ENCODE measurements at regions not wholly inside any gene's neighbourhood (a gene's known extent, or its start where the extent isn't known, plus 50 kb on each side); places are given as distances from the start of the nearest gene placed in this dataset.

- Histone ChIP-seq H3K4me1 (ENCODE audit: control insufficient read depth, insufficient read depth, low read length) (no peaks in the 10 kb centered on the region), H3K4me3 (ENCODE audit: insufficient read depth, low read depth, low read length) (no peak overlapping the region), H3K9me3 (ENCODE audit: control insufficient read depth, low read length) (no peaks in the 10 kb centered on the region), H3K27me3 (ENCODE audit: control insufficient read depth, insufficient read depth, low read length, poor library complexity, severe bottlenecking) (no peaks in the 10 kb centered on the region), H3K36me3 (ENCODE audit: control insufficient read depth, insufficient read depth, low read length) (no peaks in the 10 kb centered on the region), H3K27ac (ENCODE audit: insufficient read depth, low read depth, low read length, poor library complexity, severe bottlenecking) (no peak overlapping the region)
- 88 to 95% methylated on average over 2 of the region's 2 CpGs for WGBS, 2 experiments
Observed at GRCh38 chr16:6146356-6146755, 1048.8 kb upstream of the EEF2KMT start.

- H3K4me3 ChIP-seq (ENCODE audit: insufficient read depth, low read depth, low read length) = no peak overlapping the region
- no peaks in the 10 kb centered on the region for H3K27me3 ChIP-seq (ENCODE audit: control insufficient read depth, insufficient read depth, low read length, poor library complexity, severe bottlenecking)
- WGBS, 2 experiments = 96 to 97% methylated on average over 4 of the region's 4 CpGs
- H3K9me3 ChIP-seq (ENCODE audit: control insufficient read depth, low read length) = no peaks in the 10 kb centered on the region
- H3K4me1 ChIP-seq (ENCODE audit: control insufficient read depth, insufficient read depth, low read length) = no peaks in the 10 kb centered on the region
- no peaks in the 10 kb centered on the region for H3K36me3 ChIP-seq (ENCODE audit: control insufficient read depth, insufficient read depth, low read length)
- H3K27ac ChIP-seq (ENCODE audit: insufficient read depth, low read depth, low read length, poor library complexity, severe bottlenecking) = no peak overlapping the region
Observed at GRCh38 chr16:6144463-6144862, 1046.9 kb upstream of the EEF2KMT start.

GRCh38 chr16:6143020-6143419 lies 1045.4 kb upstream of the EEF2KMT start:
- Histone ChIP-seq H3K4me1 (ENCODE audit: control insufficient read depth, insufficient read depth, low read length) (no peaks in the 10 kb centered on the region), H3K36me3 (ENCODE audit: control insufficient read depth, insufficient read depth, low read length) (no peaks in the 10 kb centered on the region), H3K4me3 (ENCODE audit: insufficient read depth, low read depth, low read length) (no peak overlapping the region), H3K9me3 (ENCODE audit: control insufficient read depth, low read length) (no peaks in the 10 kb centered on the region), H3K27ac (ENCODE audit: insufficient read depth, low read depth, low read length, poor library complexity, severe bottlenecking) (no peak overlapping the region), H3K27me3 (ENCODE audit: control insufficient read depth, insufficient read depth, low read length, poor library complexity, severe bottlenecking) (no peaks in the 10 kb centered on the region)
- WGBS, 2 experiments = 45 to 82% methylated on average over 1 of the region's 1 CpG

GRCh38 chr16:6133009-6133557 lies 1035.5 kb upstream of the EEF2KMT start:
- H3K36me3 ChIP-seq (ENCODE audit: control insufficient read depth, insufficient read depth, low read length) = no peaks in the 10 kb centered on the region
- no peak overlapping the region for H3K27ac ChIP-seq (ENCODE audit: insufficient read depth, low read depth, low read length, poor library complexity, severe bottlenecking)
- WGBS, 2 experiments = 94 to 95% methylated on average over 6 of the region's 6 CpGs
- H3K27me3 ChIP-seq (ENCODE audit: control insufficient read depth, insufficient read depth, low read length, poor library complexity, severe bottlenecking) = no peaks in the 10 kb centered on the region
- H3K9me3 ChIP-seq (ENCODE audit: control insufficient read depth, low read length) = no peaks in the 10 kb centered on the region
- H3K4me1 ChIP-seq (ENCODE audit: control insufficient read depth, insufficient read depth, low read length) = no peaks in the 10 kb centered on the region
- no peak overlapping the region for H3K4me3 ChIP-seq (ENCODE audit: insufficient read depth, low read depth, low read length)

GRCh38 chr16:6132121-6132520 lies 1034.5 kb upstream of the EEF2KMT start:
- Histone ChIP-seq H3K4me1 (ENCODE audit: control insufficient read depth, insufficient read depth, low read length) (no peaks in the 10 kb centered on the region), H3K4me3 (ENCODE audit: insufficient read depth, low read depth, low read length) (no peak overlapping the region), H3K27ac (ENCODE audit: insufficient read depth, low read depth, low read length, poor library complexity, severe bottlenecking) (no peak overlapping the region), H3K27me3 (ENCODE audit: control insufficient read depth, insufficient read depth, low read length, poor library complexity, severe bottlenecking) (no peaks in the 10 kb centered on the region), H3K36me3 (ENCODE audit: control insufficient read depth, insufficient read depth, low read length) (no peaks in the 10 kb centered on the region), H3K9me3 (ENCODE audit: control insufficient read depth, low read length) (no peaks in the 10 kb centered on the region)
- WGBS, 2 experiments = 88 to 91% methylated on average over 6 of the region's 6 CpGs

GRCh38 chr16:6131526-6132050 lies 1034.0 kb upstream of the EEF2KMT start:
- Histone ChIP-seq H3K27me3 (ENCODE audit: control insufficient read depth, insufficient read depth, low read length, poor library complexity, severe bottlenecking) (no peaks in the 10 kb centered on the region), H3K4me3 (ENCODE audit: insufficient read depth, low read depth, low read length) (no peak overlapping the region), H3K9me3 (ENCODE audit: control insufficient read depth, low read length) (no peaks in the 10 kb centered on the region), H3K4me1 (ENCODE audit: control insufficient read depth, insufficient read depth, low read length) (no peaks in the 10 kb centered on the region), H3K27ac (ENCODE audit: insufficient read depth, low read depth, low read length, poor library complexity, severe bottlenecking) (no peak overlapping the region), H3K36me3 (ENCODE audit: control insufficient read depth, insufficient read depth, low read length) (no peaks in the 10 kb centered on the region)
- WGBS, 2 experiments = 91 to 92% methylated on average over 5 of the region's 5 CpGs

- H3K4me3 ChIP-seq (ENCODE audit: insufficient read depth, low read depth, low read length) = no peak overlapping the region
- peaks cover 28% of the 10 kb centered on the region for H3K4me1 ChIP-seq (ENCODE audit: control insufficient read depth, insufficient read depth, low read length)
- no peaks in the 10 kb centered on the region for H3K9me3 ChIP-seq (ENCODE audit: control insufficient read depth, low read length)
- no peaks in the 10 kb centered on the region for H3K27me3 ChIP-seq (ENCODE audit: control insufficient read depth, insufficient read depth, low read length, poor library complexity, severe bottlenecking)
- 69 to 72% methylated on average over 5 to 8 of the region's 8 CpGs for WGBS, 2 experiments
- H3K27ac ChIP-seq (ENCODE audit: insufficient read depth, low read depth, low read length, poor library complexity, severe bottlenecking) = peak overlapping the region; percentile 89
- no peaks in the 10 kb centered on the region for H3K36me3 ChIP-seq (ENCODE audit: control insufficient read depth, insufficient read depth, low read length)
Observed at GRCh38 chr16:6125483-6126259, 1028.1 kb upstream of the EEF2KMT start.

- WGBS, 2 experiments = 0% methylated on average over 1 of the region's 1 CpG
- H3K4me1 ChIP-seq (ENCODE audit: control insufficient read depth, insufficient read depth, low read length) = peaks cover 28% of the 10 kb centered on the region
- H3K9me3 ChIP-seq (ENCODE audit: control insufficient read depth, low read length) = peaks cover 7% of the 10 kb centered on the region
- H3K36me3 ChIP-seq (ENCODE audit: control insufficient read depth, insufficient read depth, low read length) = no peaks in the 10 kb centered on the region
- H3K4me3 ChIP-seq (ENCODE audit: insufficient read depth, low read depth, low read length) = no peak overlapping the region
- no peaks in the 10 kb centered on the region for H3K27me3 ChIP-seq (ENCODE audit: control insufficient read depth, insufficient read depth, low read length, poor library complexity, severe bottlenecking)
- peak overlapping the region; percentile 12 for H3K27ac ChIP-seq (ENCODE audit: insufficient read depth, low read depth, low read length, poor library complexity, severe bottlenecking)
Observed at GRCh38 chr16:6124136-6124535, 1026.5 kb upstream of the EEF2KMT start.

GRCh38 chr16:6122401-6122800 lies 1024.8 kb upstream of the EEF2KMT start:
- Histone ChIP-seq H3K4me3 (ENCODE audit: insufficient read depth, low read depth, low read length) (no peak overlapping the region), H3K27me3 (ENCODE audit: control insufficient read depth, insufficient read depth, low read length, poor library complexity, severe bottlenecking) (no peaks in the 10 kb centered on the region), H3K36me3 (ENCODE audit: control insufficient read depth, insufficient read depth, low read length) (no peaks in the 10 kb centered on the region), H3K27ac (ENCODE audit: insufficient read depth, low read depth, low read length, poor library complexity, severe bottlenecking) (peak overlapping the region; percentile 18), H3K4me1 (ENCODE audit: control insufficient read depth, insufficient read depth, low read length) (peaks cover 28% of the 10 kb centered on the region), H3K9me3 (ENCODE audit: control insufficient read depth, low read length) (peaks cover 7% of the 10 kb centered on the region)
- 6 to 11% methylated on average over 5 of the region's 5 CpGs for WGBS, 2 experiments

- H3K27ac ChIP-seq (ENCODE audit: insufficient read depth, low read depth, low read length, poor library complexity, severe bottlenecking) = no peak overlapping the region
- no peak overlapping the region for H3K4me3 ChIP-seq (ENCODE audit: insufficient read depth, low read depth, low read length)
- H3K36me3 ChIP-seq (ENCODE audit: control insufficient read depth, insufficient read depth, low read length) = no peaks in the 10 kb centered on the region
- peaks cover under 1% of the 10 kb centered on the region for H3K9me3 ChIP-seq (ENCODE audit: control insufficient read depth, low read length)
- peaks cover 6% of the 10 kb centered on the region for H3K4me1 ChIP-seq (ENCODE audit: control insufficient read depth, insufficient read depth, low read length)
- H3K27me3 ChIP-seq (ENCODE audit: control insufficient read depth, insufficient read depth, low read length, poor library complexity, severe bottlenecking) = no peaks in the 10 kb centered on the region
- WGBS, 2 experiments = 78 to 85% methylated on average over 2 of the region's 2 CpGs
Observed at GRCh38 chr16:6114691-6115090, 1017.1 kb upstream of the EEF2KMT start.
